Suppressor macrophage (primary cell): ENCODE measurements at regions not wholly inside any gene's neighbourhood (a gene's known extent, or its start where the extent isn't known, plus 50 kb on each side); places are given as distances from the start of the nearest gene placed in this dataset.

Experiments used
- DNase-seq, 4 experiments: peaks; one replicate each; pipeline ENCODE4 v3.0.0-alpha.2; 2020 to 2022

DNA sequence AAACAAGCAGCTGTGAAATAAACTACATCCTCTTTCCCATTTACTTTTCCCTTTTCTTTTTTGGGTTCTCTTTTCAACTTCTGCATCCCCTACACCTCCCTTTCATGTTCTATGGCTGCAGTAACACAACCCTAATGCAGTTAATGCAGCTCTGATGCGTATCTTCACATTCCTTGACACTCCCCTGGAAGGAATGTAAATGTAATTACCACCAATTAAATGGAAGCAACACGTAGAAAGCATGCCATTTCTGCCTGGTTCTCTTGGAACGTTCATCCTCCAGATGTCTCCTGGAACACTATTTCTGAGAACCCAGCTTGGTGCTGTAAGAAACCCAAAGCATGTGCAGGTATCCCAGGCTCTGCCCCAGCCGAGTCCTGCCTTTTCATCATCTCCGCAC lies 166.8 kb upstream of the FREM2 start:
- no peak for DNase-seq

DNA sequence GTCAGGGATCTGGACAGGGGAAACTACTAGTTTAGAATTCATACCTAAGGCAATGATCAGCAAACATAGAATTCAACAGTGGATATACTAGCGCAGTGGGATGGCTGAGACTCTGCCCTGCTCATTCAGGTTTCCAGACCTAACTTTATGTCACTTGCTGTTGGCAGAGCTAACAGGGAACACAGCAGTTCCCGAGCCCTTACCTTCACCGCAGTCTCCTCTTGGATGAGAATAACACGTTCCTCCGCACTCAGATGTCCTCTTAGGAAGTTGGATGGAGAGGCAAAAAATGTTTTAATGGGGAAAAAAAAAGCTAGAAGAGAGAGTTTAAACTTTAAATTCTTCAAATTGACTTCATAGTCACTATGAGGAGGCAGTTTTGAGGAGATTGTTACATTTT lies 159.7 kb upstream of the FREM2 start:
- DNase-seq: no peak

- DNase-seq: no peak
Measured at GRCh38 chr13:38528986-38529385, 157.9 kb upstream of the FREM2 start.

- DNase-seq: peak in 2 of 4 experiments; percentile 8 to 21
Measured at GRCh38 chr13:38530492-38530891, 156.4 kb upstream of the FREM2 start.

DNA sequence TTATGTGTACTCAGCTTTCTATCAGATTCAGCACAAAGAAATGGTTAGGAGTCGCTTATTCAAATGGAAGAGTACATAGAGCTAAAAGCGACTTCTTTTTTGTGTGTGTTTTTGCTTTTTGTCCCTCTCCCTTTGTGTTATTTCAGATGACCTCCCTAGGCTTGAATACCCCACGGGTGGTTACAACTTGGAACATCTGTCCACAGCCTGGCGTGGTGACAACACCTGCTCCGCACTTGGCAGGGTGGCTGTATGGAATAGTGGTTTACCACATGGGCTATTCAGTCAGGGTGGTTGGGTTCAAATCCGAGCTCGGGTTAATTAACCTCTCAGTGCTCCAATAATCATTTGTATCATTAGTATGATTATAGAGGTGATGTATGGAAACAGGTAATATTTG lies 151.6 kb upstream of the FREM2 start:
- DNase-seq: no peak

DNA sequence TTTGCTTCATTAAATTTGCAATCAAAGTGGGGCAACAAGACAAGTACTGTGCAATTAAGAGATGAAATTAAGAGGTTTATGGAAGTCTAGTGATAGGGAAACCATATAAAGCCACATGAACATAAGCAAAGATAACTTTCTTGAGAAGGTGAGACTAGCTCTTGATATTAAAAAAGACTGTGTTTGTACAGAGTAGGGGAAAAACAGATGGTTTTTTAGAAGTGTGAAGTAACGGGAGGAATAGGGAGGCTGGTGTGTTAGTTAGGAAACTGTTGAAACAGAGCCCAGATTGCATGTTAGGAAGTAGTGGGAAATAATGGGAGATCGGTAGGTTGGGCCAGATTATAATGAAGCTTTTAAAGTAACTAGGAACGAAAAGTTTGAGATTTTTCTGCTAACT lies 149.8 kb upstream of the FREM2 start:
- DNase-seq: no peak

DNA sequence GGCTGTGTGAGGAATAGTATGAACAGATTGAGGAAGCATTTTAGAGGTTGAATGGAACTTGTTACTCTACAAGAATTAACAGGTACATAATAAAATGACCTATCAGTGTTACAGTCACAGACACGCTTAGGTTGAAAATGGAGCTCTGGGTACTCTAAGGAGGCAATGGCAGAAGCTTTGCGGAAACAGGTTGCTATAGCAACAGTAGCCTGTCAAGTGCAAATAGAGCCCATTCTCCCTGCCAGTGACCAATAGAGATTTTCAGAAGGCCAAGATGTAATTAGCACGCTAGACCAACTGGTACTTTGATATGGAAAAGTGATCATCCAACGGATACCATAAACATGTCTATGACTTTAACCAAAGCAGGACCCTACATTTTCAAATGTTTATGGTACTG lies 148.5 kb upstream of the FREM2 start:
- DNase-seq: no peak

- no peak for DNase-seq
Measured at GRCh38 chr13:38539632-38540031, 147.2 kb upstream of the FREM2 start.

GRCh38 chr13:38542601-38543000 lies 144.3 kb upstream of the FREM2 start:
- DNase-seq: no peak

DNA sequence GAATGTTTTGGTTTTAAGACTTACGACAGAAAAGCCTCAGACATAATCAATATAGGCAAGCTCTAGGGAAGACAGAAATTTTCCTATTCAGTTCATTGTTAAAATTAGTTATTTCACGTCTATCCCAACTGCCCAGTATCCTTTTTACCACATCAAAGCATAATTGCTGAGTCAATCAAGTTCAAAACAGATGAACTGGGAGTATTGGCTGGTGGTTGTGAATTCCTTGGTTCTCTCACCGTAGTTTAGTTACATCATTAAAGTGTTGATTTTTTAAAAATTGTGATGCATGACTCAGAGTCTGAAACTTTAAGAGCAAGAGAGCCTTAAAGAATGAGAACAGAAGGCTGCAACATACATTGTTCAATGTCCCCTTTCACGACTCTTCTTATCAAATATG lies 143.3 kb upstream of the FREM2 start:
- no peak for DNase-seq

GRCh38 chr13:38563739-38564138 lies 123.1 kb upstream of the FREM2 start:
- no peak for DNase-seq

DNA sequence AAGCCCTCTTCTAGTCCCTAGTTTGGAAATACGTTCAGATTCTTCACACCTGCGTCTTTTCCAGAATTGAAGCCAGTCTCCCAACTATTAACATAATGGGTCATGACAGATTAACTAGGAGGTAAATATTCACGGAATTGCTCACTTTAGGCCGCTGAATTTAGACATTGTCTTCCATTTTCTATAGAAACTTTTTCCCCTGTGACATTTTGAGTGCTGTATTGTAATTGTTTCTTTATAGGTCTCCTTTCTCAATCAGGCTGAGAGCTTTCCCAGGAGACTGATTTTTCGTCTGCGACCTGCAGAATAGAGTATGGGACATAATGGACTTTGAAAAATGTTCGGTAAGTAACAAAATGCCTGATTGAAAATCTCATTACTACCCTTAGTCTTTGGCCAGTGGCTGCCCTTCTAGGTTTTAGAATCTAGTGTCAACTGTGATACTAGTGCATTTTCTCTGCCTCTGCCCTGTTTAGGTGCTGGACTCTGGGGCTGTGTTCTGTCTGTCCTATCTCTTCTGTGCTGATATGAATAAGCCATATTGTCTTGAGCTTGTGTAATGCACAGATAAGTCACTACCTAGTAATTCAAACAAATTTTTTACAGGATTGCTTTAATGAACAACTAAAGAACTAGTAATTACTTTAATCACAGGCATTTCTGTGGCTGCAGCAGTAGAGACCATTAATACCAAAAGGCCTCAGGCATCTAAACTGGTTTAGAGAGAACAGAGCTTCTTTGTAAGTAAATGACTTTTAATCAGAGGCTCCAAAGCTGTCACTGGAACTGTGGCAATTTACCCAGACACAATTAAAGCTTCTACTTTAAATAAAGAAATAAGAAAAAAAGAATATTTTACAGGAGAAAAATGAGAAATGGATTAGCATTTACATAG lies 122.4 kb upstream of the FREM2 start:
- no peak for DNase-seq

DNA sequence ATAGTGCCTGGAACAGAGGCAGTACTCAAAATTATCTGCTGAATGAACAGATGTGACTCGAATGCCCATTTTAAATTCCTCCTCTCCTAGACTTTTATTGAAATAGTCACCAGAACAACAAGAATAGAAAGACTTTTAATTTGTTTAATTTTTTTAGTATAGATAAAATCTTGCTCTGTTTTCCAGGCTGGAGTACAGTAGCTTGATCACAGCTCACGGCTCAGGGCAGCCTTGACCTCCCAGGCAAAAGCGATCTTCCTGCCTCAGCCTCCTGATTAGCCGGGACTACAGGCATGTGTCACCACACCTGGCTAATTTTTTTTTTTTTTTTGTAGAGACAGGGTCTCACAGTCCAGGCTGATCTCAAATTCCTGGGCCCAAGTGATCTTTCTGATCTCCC lies 120.9 kb upstream of the FREM2 start:
- DNase-seq: no peak

DNA sequence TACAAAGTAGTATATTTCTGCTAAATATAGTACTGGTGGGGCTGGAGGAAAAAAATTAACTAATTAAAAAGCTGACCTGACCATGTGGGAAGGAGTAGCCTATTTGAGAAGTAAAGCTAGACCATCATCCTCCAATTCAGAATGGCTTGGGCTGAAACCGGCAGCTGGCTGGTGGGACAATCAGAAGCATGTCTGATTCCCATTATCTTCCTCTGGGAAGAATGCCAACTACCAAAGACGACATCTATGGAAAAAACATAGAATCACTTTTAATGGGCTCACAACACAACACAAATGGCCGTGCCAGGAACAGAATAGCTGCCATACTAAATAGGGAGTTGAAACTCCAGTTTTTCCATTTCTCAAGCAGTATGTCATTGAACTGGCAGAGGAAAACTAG lies 120.4 kb upstream of the FREM2 start:
- DNase-seq: no peak

DNA sequence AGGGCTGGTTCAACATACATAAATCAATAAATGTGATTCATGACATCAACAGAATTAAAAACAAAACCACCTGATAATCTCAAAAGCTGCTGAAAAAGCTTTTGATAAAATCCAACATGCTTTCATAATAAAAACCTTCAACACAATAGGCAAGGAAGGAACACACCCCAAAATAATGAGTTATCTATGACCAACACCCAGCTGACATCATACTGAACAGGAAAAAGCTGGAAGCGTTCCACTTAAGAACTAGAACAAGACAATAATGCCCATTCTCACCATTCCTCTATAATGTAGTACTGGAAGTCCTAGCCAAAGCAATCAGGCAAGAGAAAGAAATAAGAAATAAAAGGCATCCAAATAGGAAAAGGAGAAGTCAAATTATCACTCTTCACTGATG lies 116.2 kb upstream of the FREM2 start:
- DNase-seq: no peak

- DNase-seq: no peak
Measured at GRCh38 chr13:38575427-38575826, 111.5 kb upstream of the FREM2 start.

DNA sequence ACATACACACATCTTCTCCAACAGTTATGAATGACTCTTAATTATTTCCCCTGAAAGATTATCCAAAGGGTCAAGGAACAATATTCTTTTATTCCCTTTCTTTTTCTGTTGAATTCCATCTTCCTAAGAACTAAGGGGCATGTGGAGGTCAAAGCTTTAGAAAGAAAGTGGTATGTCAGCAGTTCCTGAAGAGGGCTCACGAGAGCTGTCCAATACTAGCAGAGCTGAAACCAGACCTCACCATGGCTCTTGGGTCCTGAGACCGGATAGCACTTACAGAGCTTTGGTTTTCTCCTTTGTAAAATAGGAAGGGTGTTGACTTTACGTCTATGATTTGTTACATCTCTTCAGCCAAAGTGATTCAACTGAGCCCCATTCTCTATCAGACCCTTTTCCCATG lies 109.8 kb upstream of the FREM2 start:
- no peak for DNase-seq

- peak; percentile 8 to 51 (median 48) for DNase-seq
Measured at GRCh38 chr13:38582133-38582532, 104.7 kb upstream of the FREM2 start.

DNA sequence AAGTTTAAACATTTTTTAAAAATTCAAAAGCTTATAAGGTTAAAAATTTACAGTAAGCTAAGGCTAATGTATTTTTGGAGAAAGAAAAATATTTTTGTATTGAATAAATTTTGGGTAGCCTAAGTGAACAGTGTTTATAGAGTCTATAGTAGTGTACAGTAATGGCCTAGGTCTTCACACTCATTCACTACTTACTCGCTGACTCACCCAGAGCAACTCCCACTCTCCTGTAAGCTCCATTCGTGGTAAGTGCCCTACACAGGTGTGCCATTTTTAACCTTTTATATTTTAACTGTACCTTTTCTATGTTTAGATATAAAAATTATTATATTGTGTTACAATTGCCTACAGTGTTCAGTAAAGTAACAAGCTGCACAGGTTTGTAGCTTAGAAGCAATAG lies 96.6 kb upstream of the FREM2 start:
- DNase-seq: no peak

DNA sequence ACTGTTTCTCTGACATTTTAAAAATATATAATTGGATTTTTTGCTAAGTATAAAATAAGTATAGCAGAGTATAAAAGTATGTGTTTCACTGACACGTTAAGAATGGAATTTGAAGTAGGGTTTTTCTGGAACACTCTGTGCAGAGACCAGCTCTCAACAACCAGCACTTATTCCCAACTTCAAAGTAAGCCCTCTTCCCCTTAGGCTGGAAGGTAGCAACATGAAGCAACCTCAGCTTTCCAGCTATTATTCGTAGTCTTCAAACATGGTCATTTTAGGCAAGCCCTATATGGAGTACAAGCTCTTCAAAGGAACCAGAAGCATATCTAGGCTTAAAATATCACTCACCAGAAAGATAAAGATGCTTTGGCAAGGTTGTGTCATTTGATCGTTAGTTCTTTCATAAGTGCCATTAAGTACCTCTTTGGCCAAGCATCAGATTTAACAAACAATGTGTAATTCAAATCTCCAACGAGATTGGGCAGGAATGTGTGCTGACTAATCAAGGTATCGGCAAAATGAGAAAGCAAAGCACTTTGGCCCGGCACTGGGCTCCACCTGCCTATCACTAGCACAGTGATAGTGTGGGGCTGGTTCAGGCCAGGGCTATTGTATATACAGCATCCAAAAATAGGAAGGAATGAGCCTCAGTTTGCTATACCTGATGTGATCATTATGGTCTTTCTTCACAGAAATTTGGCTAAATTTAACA lies 95.9 kb upstream of the FREM2 start:
- no peak for DNase-seq

GRCh38 chr13:38602266-38602665 lies 84.6 kb upstream of the FREM2 start:
- no peak for DNase-seq

GRCh38 chr13:38606699-38607535 lies 80.0 kb upstream of the FREM2 start:
- no peak for DNase-seq

DNA sequence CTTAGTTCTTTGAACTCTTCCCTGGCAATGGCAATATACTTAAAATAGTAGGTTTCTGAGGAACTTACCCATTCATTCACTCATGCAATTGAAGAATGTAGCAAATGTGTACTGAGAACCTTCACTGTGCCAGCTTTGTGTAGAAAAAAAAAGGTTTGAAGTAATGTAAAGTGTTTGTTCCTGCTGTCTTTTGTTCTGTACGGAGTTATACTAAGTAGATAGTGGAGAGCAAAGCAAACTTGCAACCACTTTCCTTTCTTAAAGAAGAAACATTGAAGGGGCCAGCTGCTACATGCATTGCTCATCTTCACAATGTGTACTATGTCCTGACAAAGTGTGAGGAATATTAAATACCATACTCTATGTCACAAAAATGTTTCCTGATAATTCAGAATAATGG lies 68.9 kb upstream of the FREM2 start:
- no peak for DNase-seq
